ENCODE measurements at regions not wholly inside any gene's neighbourhood (a gene's known extent, or its start where the extent isn't known, plus 50 kb on each side); places are given as distances from the start of the nearest gene placed in this dataset.
A peak's percentile ranks its signal among the peaks of the same experiment; 100 is the strongest.
"Not testable (repeated sequence)": the region's sequence is repeated elsewhere in the genome, so short reads cannot be mapped to it uniquely, and the experiment has no call there.

- no peak overlapping the region for H3K4me3 Mint-ChIP-seq
- H3K27me3 Mint-ChIP-seq, result no peaks in the 10 kb centered on the region
- no peaks in the 10 kb centered on the region for H3K36me3 Mint-ChIP-seq
- no peak overlapping the region for H3K27ac Mint-ChIP-seq
- H3K4me1 Mint-ChIP-seq, result no peaks in the 10 kb centered on the region
- no peaks in the 10 kb centered on the region for H3K9me3 Mint-ChIP-seq
Measured at GRCh38 chr7:16265863-16266458, 155.4 kb downstream of the CRPPA start.

- Mint-ChIP-seq H3K27me3 (no peaks in the 10 kb centered on the region), H3K4me1 (no peaks in the 10 kb centered on the region), H3K27ac (no peak overlapping the region), H3K4me3 (no peak overlapping the region), H3K36me3 (no peaks in the 10 kb centered on the region), H3K9me3 (no peaks in the 10 kb centered on the region)
Measured at GRCh38 chr7:16264823-16265804, 156.2 kb downstream of the CRPPA start.

- Mint-ChIP-seq H3K27ac (no peak overlapping the region), H3K4me1 (no peaks in the 10 kb centered on the region), H3K9me3 (peaks cover 0 to under 1% (median 0%) of the 10 kb centered on the region in 3 donors), H3K36me3 (no peaks in the 10 kb centered on the region), H3K4me3 (no peak overlapping the region), H3K27me3 (no peaks in the 10 kb centered on the region)
Measured at GRCh38 chr7:16264036-16264819, 157.1 kb downstream of the CRPPA start.

- not testable (repeated sequence) for H3K4me3 Mint-ChIP-seq, H3K27me3 Mint-ChIP-seq, H3K4me1 Mint-ChIP-seq, H3K9me3 Mint-ChIP-seq, H3K27ac Mint-ChIP-seq, H3K36me3 Mint-ChIP-seq
Measured at GRCh38 chr7:16263377-16263776, 158.0 kb downstream of the CRPPA start.

GRCh38 chr7:16261654-16262053, 159.7 kb downstream of the CRPPA start:
- Mint-ChIP-seq H3K27ac (no peak overlapping the region), H3K36me3 (no peaks in the 10 kb centered on the region), H3K27me3 (no peaks in the 10 kb centered on the region), H3K4me3 (no peak overlapping the region), H3K9me3 (peaks cover 0 to 2% (median 0%) of the 10 kb centered on the region in 3 donors), H3K4me1 (no peaks in the 10 kb centered on the region)

- Mint-ChIP-seq H3K9me3 (peaks cover 0 to 5% (median under 1%) of the 10 kb centered on the region in 3 donors), H3K27ac (no peak overlapping the region), H3K36me3 (no peaks in the 10 kb centered on the region), H3K4me3 (no peak overlapping the region), H3K27me3 (no peaks in the 10 kb centered on the region), H3K4me1 (no peaks in the 10 kb centered on the region)
Measured at GRCh38 chr7:16261100-16261499, 160.2 kb downstream of the CRPPA start.

- no peaks in the 10 kb centered on the region for H3K27me3 Mint-ChIP-seq
- no peak overlapping the region for H3K4me3 Mint-ChIP-seq
- H3K36me3 Mint-ChIP-seq, result no peaks in the 10 kb centered on the region
- peaks cover 2 to 8% (median 8%) of the 10 kb centered on the region in 3 donors for H3K9me3 Mint-ChIP-seq
- H3K4me1 Mint-ChIP-seq, result no peaks in the 10 kb centered on the region
- H3K27ac Mint-ChIP-seq, result no peak overlapping the region
Measured at GRCh38 chr7:16260236-16260728, 161.1 kb downstream of the CRPPA start.

GRCh38 chr7:16256419-16256818, 164.9 kb downstream of the CRPPA start:
- not testable (repeated sequence) for H3K4me3 Mint-ChIP-seq, H3K27ac Mint-ChIP-seq, H3K36me3 Mint-ChIP-seq

GRCh38 chr7:16255952-16256351, 165.4 kb downstream of the CRPPA start:
- H3K4me3 Mint-ChIP-seq, H3K27me3 Mint-ChIP-seq, H3K36me3 Mint-ChIP-seq, H3K4me1 Mint-ChIP-seq: not testable (repeated sequence)
- Mint-ChIP-seq H3K9me3 (peaks cover 4 to 15% (median 13%) of the 10 kb centered on the region in 3 donors), H3K27ac (peak overlapping the region in 1 of 3 donors; percentile 50)

More at GRCh38 chr7:16256419-16256818, 164.9 kb downstream of the CRPPA start:
- not testable (repeated sequence) for H3K27me3 Mint-ChIP-seq, H3K4me1 Mint-ChIP-seq
- peaks cover 4 to 15% (median 13%) of the 10 kb centered on the region in 3 donors for H3K9me3 Mint-ChIP-seq

- not testable (repeated sequence) for H3K27ac Mint-ChIP-seq, H3K4me1 Mint-ChIP-seq, H3K27me3 Mint-ChIP-seq, H3K36me3 Mint-ChIP-seq, H3K4me3 Mint-ChIP-seq
- peaks cover 3 to 10% (median 10%) of the 10 kb centered on the region in 3 donors for H3K9me3 Mint-ChIP-seq
Measured at GRCh38 chr7:16250655-16251054, 170.7 kb downstream of the CRPPA start.

- not testable (repeated sequence) for H3K27me3 Mint-ChIP-seq, H3K27ac Mint-ChIP-seq, H3K4me1 Mint-ChIP-seq, H3K36me3 Mint-ChIP-seq, H3K9me3 Mint-ChIP-seq, H3K4me3 Mint-ChIP-seq
Measured at GRCh38 chr7:16249204-16249603, 172.1 kb downstream of the CRPPA start.

- H3K9me3 Mint-ChIP-seq, H3K4me1 Mint-ChIP-seq, H3K36me3 Mint-ChIP-seq, H3K4me3 Mint-ChIP-seq, H3K27me3 Mint-ChIP-seq, H3K27ac Mint-ChIP-seq: not testable (repeated sequence)
Measured at GRCh38 chr7:16248556-16248955, 172.8 kb downstream of the CRPPA start.

- Mint-ChIP-seq H3K4me3 (no peak overlapping the region), H3K27ac (no peak overlapping the region), H3K9me3 (peaks cover 0 to 2% (median 0%) of the 10 kb centered on the region in 3 donors), H3K27me3 (no peaks in the 10 kb centered on the region), H3K36me3 (no peaks in the 10 kb centered on the region), H3K4me1 (no peaks in the 10 kb centered on the region)
Measured at GRCh38 chr7:16244469-16244868, 176.9 kb downstream of the CRPPA start.

- Mint-ChIP-seq H3K4me3 (no peak overlapping the region), H3K9me3 (no peaks in the 10 kb centered on the region), H3K4me1 (no peaks in the 10 kb centered on the region), H3K36me3 (no peaks in the 10 kb centered on the region), H3K27me3 (no peaks in the 10 kb centered on the region), H3K27ac (no peak overlapping the region)
Measured at GRCh38 chr7:16242920-16243319, 178.4 kb downstream of the CRPPA start.

- H3K36me3 Mint-ChIP-seq, result no peaks in the 10 kb centered on the region
- H3K27ac Mint-ChIP-seq, result no peak overlapping the region
- H3K9me3 Mint-ChIP-seq, result no peaks in the 10 kb centered on the region
- no peaks in the 10 kb centered on the region for H3K27me3 Mint-ChIP-seq
- H3K4me3 Mint-ChIP-seq, result no peak overlapping the region
- no peaks in the 10 kb centered on the region for H3K4me1 Mint-ChIP-seq
Measured at GRCh38 chr7:16241017-16241416, 180.3 kb downstream of the CRPPA start.

Measured in IgD-negative memory B cell (primary cell).